ENCODE measurements at regions not wholly inside any gene's neighbourhood (a gene's known extent, or its start where the extent isn't known, plus 50 kb on each side); places are given as distances from the start of the nearest gene placed in this dataset.

GRCh38 chr4:85058551-85058950 lies 92.1 kb upstream of the WDFY3 start:
- Histone ChIP-seq H3K4me1 (ENCODE audit: control insufficient read depth, insufficient read depth, low read length) (peaks cover 2% of the 10 kb centered on the region; the same call in 1 of the 2 replicates), H3K36me3 (ENCODE audit: control insufficient read depth, insufficient read depth, low read length) (no peaks in the 10 kb centered on the region), H3K9ac (ENCODE audit: low read length) (no peak overlapping the region), H3K27me3 (ENCODE audit: control insufficient read depth, insufficient read depth, low read length) (no peaks in the 10 kb centered on the region), H3K27ac (ENCODE audit: low read depth, low read length) (no peak overlapping the region), H3K4me3 (ENCODE audit: low read depth, low read length) (no peak overlapping the region), H3K9me3 (ENCODE audit: control insufficient read depth, insufficient read depth, low read depth, low read length) (no peaks in the 10 kb centered on the region)

GRCh38 chr4:85061974-85062373 lies 95.5 kb upstream of the WDFY3 start:
- Histone ChIP-seq H3K27ac (ENCODE audit: low read depth, low read length) (no peak overlapping the region), H3K27me3 (ENCODE audit: control insufficient read depth, insufficient read depth, low read length) (no peaks in the 10 kb centered on the region), H3K9ac (ENCODE audit: low read length) (no peak overlapping the region), H3K4me1 (ENCODE audit: control insufficient read depth, insufficient read depth, low read length) (peaks cover 2% of the 10 kb centered on the region; the same call in 1 of the 2 replicates), H3K36me3 (ENCODE audit: control insufficient read depth, insufficient read depth, low read length) (no peaks in the 10 kb centered on the region), H3K9me3 (ENCODE audit: control insufficient read depth, insufficient read depth, low read depth, low read length) (no peaks in the 10 kb centered on the region), H3K4me3 (ENCODE audit: low read depth, low read length) (no peak overlapping the region)

- no peak overlapping the region for H3K4me3 ChIP-seq (ENCODE audit: low read depth, low read length)
Observed at GRCh38 chr4:85062466-85062865, 96.0 kb upstream of the WDFY3 start.

GRCh38 chr4:85067342-85067741 lies 100.9 kb upstream of the WDFY3 start:
- Histone ChIP-seq H3K9me3 (ENCODE audit: control insufficient read depth, insufficient read depth, low read depth, low read length) (no peaks in the 10 kb centered on the region), H3K36me3 (ENCODE audit: control insufficient read depth, insufficient read depth, low read length) (no peaks in the 10 kb centered on the region), H3K9ac (ENCODE audit: low read length) (no peak overlapping the region), H3K27me3 (ENCODE audit: control insufficient read depth, insufficient read depth, low read length) (no peaks in the 10 kb centered on the region), H3K4me1 (ENCODE audit: control insufficient read depth, insufficient read depth, low read length) (peaks cover 2% of the 10 kb centered on the region; the same call in 1 of the 2 replicates), H3K27ac (ENCODE audit: low read depth, low read length) (no peak overlapping the region), H3K4me3 (ENCODE audit: low read depth, low read length) (no peak overlapping the region)

More at GRCh38 chr4:85062466-85062865, 96.0 kb upstream of the WDFY3 start:
- no peak overlapping the region for H3K27ac ChIP-seq (ENCODE audit: low read depth, low read length)
- no peaks in the 10 kb centered on the region for H3K36me3 ChIP-seq (ENCODE audit: control insufficient read depth, insufficient read depth, low read length)
- H3K4me1 ChIP-seq (ENCODE audit: control insufficient read depth, insufficient read depth, low read length), result peaks cover 2% of the 10 kb centered on the region; the same call in 1 of the 2 replicates
- no peak overlapping the region for H3K9ac ChIP-seq (ENCODE audit: low read length)
- no peaks in the 10 kb centered on the region for H3K9me3 ChIP-seq (ENCODE audit: control insufficient read depth, insufficient read depth, low read depth, low read length)
- no peaks in the 10 kb centered on the region for H3K27me3 ChIP-seq (ENCODE audit: control insufficient read depth, insufficient read depth, low read length)

- Histone ChIP-seq H3K9me3 (ENCODE audit: control insufficient read depth, insufficient read depth, low read depth, low read length) (peaks cover 6% of the 10 kb centered on the region; the same call in 1 of the 2 replicates), H3K9ac (ENCODE audit: low read length) (no peak overlapping the region), H3K27me3 (ENCODE audit: control insufficient read depth, insufficient read depth, low read length) (no peaks in the 10 kb centered on the region), H3K4me1 (ENCODE audit: control insufficient read depth, insufficient read depth, low read length) (no peaks in the 10 kb centered on the region), H3K36me3 (ENCODE audit: control insufficient read depth, insufficient read depth, low read length) (no peaks in the 10 kb centered on the region), H3K27ac (ENCODE audit: low read depth, low read length) (no peak overlapping the region), H3K4me3 (ENCODE audit: low read depth, low read length) (no peak overlapping the region)
Observed at GRCh38 chr4:85078016-85078415, 111.5 kb upstream of the WDFY3 start.

GRCh38 chr4:85081196-85081595 lies 114.7 kb upstream of the WDFY3 start:
- H3K4me1 ChIP-seq (ENCODE audit: control insufficient read depth, insufficient read depth, low read length), result no peaks in the 10 kb centered on the region
- H3K9ac ChIP-seq (ENCODE audit: low read length), result no peak overlapping the region
- H3K27ac ChIP-seq (ENCODE audit: low read depth, low read length), result no peak overlapping the region
- peaks cover 6% of the 10 kb centered on the region; the same call in 1 of the 2 replicates for H3K9me3 ChIP-seq (ENCODE audit: control insufficient read depth, insufficient read depth, low read depth, low read length)
- no peak overlapping the region for H3K4me3 ChIP-seq (ENCODE audit: low read depth, low read length)
- H3K27me3 ChIP-seq (ENCODE audit: control insufficient read depth, insufficient read depth, low read length), result no peaks in the 10 kb centered on the region
- H3K36me3 ChIP-seq (ENCODE audit: control insufficient read depth, insufficient read depth, low read length), result no peaks in the 10 kb centered on the region

- Histone ChIP-seq H3K9ac (ENCODE audit: low read length) (no peak overlapping the region), H3K36me3 (ENCODE audit: control insufficient read depth, insufficient read depth, low read length) (no peaks in the 10 kb centered on the region), H3K4me3 (ENCODE audit: low read depth, low read length) (no peak overlapping the region), H3K27me3 (ENCODE audit: control insufficient read depth, insufficient read depth, low read length) (no peaks in the 10 kb centered on the region), H3K9me3 (ENCODE audit: control insufficient read depth, insufficient read depth, low read depth, low read length) (peaks cover 18% of the 10 kb centered on the region), H3K27ac (ENCODE audit: low read depth, low read length) (no peak overlapping the region), H3K4me1 (ENCODE audit: control insufficient read depth, insufficient read depth, low read length) (no peaks in the 10 kb centered on the region)
Observed at GRCh38 chr4:85084371-85085094, 118.0 kb upstream of the WDFY3 start.

- Histone ChIP-seq H3K36me3 (ENCODE audit: control insufficient read depth, insufficient read depth, low read length) (no peaks in the 10 kb centered on the region), H3K27me3 (ENCODE audit: control insufficient read depth, insufficient read depth, low read length) (no peaks in the 10 kb centered on the region), H3K4me3 (ENCODE audit: low read depth, low read length) (no peak overlapping the region), H3K9ac (ENCODE audit: low read length) (no peak overlapping the region), H3K9me3 (ENCODE audit: control insufficient read depth, insufficient read depth, low read depth, low read length) (peaks cover 24% of the 10 kb centered on the region), H3K27ac (ENCODE audit: low read depth, low read length) (no peak overlapping the region), H3K4me1 (ENCODE audit: control insufficient read depth, insufficient read depth, low read length) (no peaks in the 10 kb centered on the region)
Observed at GRCh38 chr4:85086721-85087120, 120.2 kb upstream of the WDFY3 start.

GRCh38 chr4:85092536-85092935 lies 126.0 kb upstream of the WDFY3 start:
- Histone ChIP-seq H3K9ac (ENCODE audit: low read length) (no peak overlapping the region), H3K4me1 (ENCODE audit: control insufficient read depth, insufficient read depth, low read length) (no peaks in the 10 kb centered on the region), H3K36me3 (ENCODE audit: control insufficient read depth, insufficient read depth, low read length) (no peaks in the 10 kb centered on the region), H3K27ac (ENCODE audit: low read depth, low read length) (no peak overlapping the region), H3K27me3 (ENCODE audit: control insufficient read depth, insufficient read depth, low read length) (no peaks in the 10 kb centered on the region), H3K4me3 (ENCODE audit: low read depth, low read length) (no peak overlapping the region), H3K9me3 (ENCODE audit: control insufficient read depth, insufficient read depth, low read depth, low read length) (peaks cover 24% of the 10 kb centered on the region)

GRCh38 chr4:85092943-85093342 lies 126.5 kb upstream of the WDFY3 start:
- Histone ChIP-seq H3K4me3 (ENCODE audit: low read depth, low read length) (no peak overlapping the region), H3K27ac (ENCODE audit: low read depth, low read length) (no peak overlapping the region), H3K4me1 (ENCODE audit: control insufficient read depth, insufficient read depth, low read length) (no peaks in the 10 kb centered on the region), H3K9me3 (ENCODE audit: control insufficient read depth, insufficient read depth, low read depth, low read length) (peaks cover 25% of the 10 kb centered on the region), H3K36me3 (ENCODE audit: control insufficient read depth, insufficient read depth, low read length) (no peaks in the 10 kb centered on the region), H3K9ac (ENCODE audit: low read length) (no peak overlapping the region), H3K27me3 (ENCODE audit: control insufficient read depth, insufficient read depth, low read length) (no peaks in the 10 kb centered on the region)

GRCh38 chr4:85094735-85095134 lies 128.2 kb upstream of the WDFY3 start:
- no peaks in the 10 kb centered on the region for H3K36me3 ChIP-seq (ENCODE audit: control insufficient read depth, insufficient read depth, low read length)
- no peak overlapping the region for H3K4me3 ChIP-seq (ENCODE audit: low read depth, low read length)
- H3K27ac ChIP-seq (ENCODE audit: low read depth, low read length), result no peak overlapping the region
- no peaks in the 10 kb centered on the region for H3K27me3 ChIP-seq (ENCODE audit: control insufficient read depth, insufficient read depth, low read length)
- no peak overlapping the region for H3K9ac ChIP-seq (ENCODE audit: low read length)
- H3K4me1 ChIP-seq (ENCODE audit: control insufficient read depth, insufficient read depth, low read length), result no peaks in the 10 kb centered on the region
- peaks cover 15% of the 10 kb centered on the region; the same call in 1 of the 2 replicates for H3K9me3 ChIP-seq (ENCODE audit: control insufficient read depth, insufficient read depth, low read depth, low read length)
